GM18508 (cell line): ENCODE measurements at regions not wholly inside any gene's neighbourhood (a gene's known extent, or its start where the extent isn't known, plus 50 kb on each side); places are given as distances from the start of the nearest gene placed in this dataset.
A peak's percentile ranks its signal among the peaks of the same experiment; 100 is the strongest.

Source experiments
- ATAC-seq: cut with Tn5 transposase; IDR thresholded peaks from one replicate; pipeline ENCODE4 v1.9.1; 2021; ENCODE audit warnings: moderate number of reproducible peaks; ENCODE audit not compliant: insufficient read depth, unreplicated experiment

- no peak for ATAC-seq
Measured at GRCh38 chr5:89137148-89137547, 254.2 kb upstream of the MEF2C start.

- no peak for ATAC-seq
Measured at GRCh38 chr5:89133975-89134374, 251.0 kb upstream of the MEF2C start.

- ATAC-seq = no peak
Measured at GRCh38 chr5:89133129-89133528, 250.1 kb upstream of the MEF2C start.

- no peak for ATAC-seq
Measured at GRCh38 chr5:89130851-89131250, 247.9 kb upstream of the MEF2C start.

GRCh38 chr5:89129941-89130340 lies 247.0 kb upstream of the MEF2C start:
- no peak for ATAC-seq

- no peak for ATAC-seq
Measured at GRCh38 chr5:89128906-89129625, 246.1 kb upstream of the MEF2C start.

- no peak for ATAC-seq
Measured at GRCh38 chr5:89128092-89128491, 245.1 kb upstream of the MEF2C start.

- ATAC-seq = no peak
Measured at GRCh38 chr5:89127191-89127590, 244.2 kb upstream of the MEF2C start.

GRCh38 chr5:89125372-89125771 lies 242.4 kb upstream of the MEF2C start:
- ATAC-seq = no peak

GRCh38 chr5:89123581-89123980 lies 240.6 kb upstream of the MEF2C start:
- no peak for ATAC-seq

- no peak for ATAC-seq
Measured at GRCh38 chr5:89120719-89121118, 237.7 kb upstream of the MEF2C start.

- peak; percentile 89 for ATAC-seq
Measured at GRCh38 chr5:89117124-89117644, 234.2 kb upstream of the MEF2C start.

- ATAC-seq = no peak
Measured at GRCh38 chr5:89110916-89111646, 228.1 kb upstream of the MEF2C start.

GRCh38 chr5:89106480-89106879 lies 223.5 kb upstream of the MEF2C start:
- ATAC-seq = no peak

GRCh38 chr5:89105836-89106235 lies 222.9 kb upstream of the MEF2C start:
- ATAC-seq = no peak

GRCh38 chr5:89105171-89105695 lies 222.2 kb upstream of the MEF2C start:
- ATAC-seq = no peak

- no peak for ATAC-seq
Measured at GRCh38 chr5:89098199-89098756, 215.3 kb upstream of the MEF2C start.

- ATAC-seq = peak; percentile 81
Measured at GRCh38 chr5:89097103-89097502, 214.1 kb upstream of the MEF2C start.

- no peak for ATAC-seq
Measured at GRCh38 chr5:89095341-89095740, 212.4 kb upstream of the MEF2C start.

GRCh38 chr5:89090037-89090436 lies 207.1 kb upstream of the MEF2C start:
- no peak for ATAC-seq
